Suppressor macrophage treated with lipopolysaccharide for 4 hours (primary cell): ENCODE measurements at regions not wholly inside any gene's neighbourhood (a gene's known extent, or its start where the extent isn't known, plus 50 kb on each side); places are given as distances from the start of the nearest gene placed in this dataset.
"Not testable (repeated sequence)": the region's sequence is repeated elsewhere in the genome, so short reads cannot be mapped to it uniquely, and the experiment has no call there.

Source experiments
- DNase-seq: peaks from one replicate; pipeline ENCODE4 v3.0.0-alpha.2; 2020

GRCh38 chr10:133019651-133020050 lies 68.1 kb upstream of the ADGRA1 start:
- DNase-seq: no peak

GRCh38 chr10:133019191-133019590 lies 68.5 kb upstream of the ADGRA1 start:
- DNase-seq: no peak

GRCh38 chr10:133018491-133018890 lies 69.2 kb upstream of the ADGRA1 start:
- no peak for DNase-seq

- no peak for DNase-seq
Measured at GRCh38 chr10:133017203-133017601, 70.5 kb upstream of the ADGRA1 start.

- no peak for DNase-seq
Measured at GRCh38 chr10:133016493-133017202, 71.1 kb upstream of the ADGRA1 start.

- DNase-seq: no peak
Measured at GRCh38 chr10:133015816-133016462, 71.8 kb upstream of the ADGRA1 start.

GRCh38 chr10:133015321-133015720 lies 72.4 kb upstream of the ADGRA1 start:
- no peak for DNase-seq

GRCh38 chr10:133014416-133015210 lies 72.2 kb upstream of the CFAP46 start:
- DNase-seq: no peak

GRCh38 chr10:133013463-133013862 lies 71.1 kb upstream of the CFAP46 start:
- DNase-seq: peak; percentile 75

GRCh38 chr10:133012573-133013359 lies 70.4 kb upstream of the CFAP46 start:
- DNase-seq: peak; percentile 93

GRCh38 chr10:133011882-133012281 lies 69.5 kb upstream of the CFAP46 start:
- no peak for DNase-seq

GRCh38 chr10:133011393-133011792 lies 69.0 kb upstream of the CFAP46 start:
- not testable (repeated sequence) for DNase-seq

GRCh38 chr10:133010843-133011179 lies 68.4 kb upstream of the CFAP46 start:
- DNase-seq: not testable (repeated sequence)

GRCh38 chr10:133010095-133010842 lies 67.9 kb upstream of the CFAP46 start:
- DNase-seq: peak; percentile 23

GRCh38 chr10:133009218-133009950 lies 67.0 kb upstream of the CFAP46 start:
- peak; percentile 95 for DNase-seq

- no peak for DNase-seq
Measured at GRCh38 chr10:133008736-133009135, 66.4 kb upstream of the CFAP46 start.

- DNase-seq: no peak
Measured at GRCh38 chr10:133008196-133008595, 65.8 kb upstream of the CFAP46 start.

GRCh38 chr10:133007360-133007858 lies 65.0 kb upstream of the CFAP46 start:
- no peak for DNase-seq

GRCh38 chr10:133006806-133007205 lies 64.4 kb upstream of the CFAP46 start:
- DNase-seq: no peak

GRCh38 chr10:133006202-133006601 lies 63.8 kb upstream of the CFAP46 start:
- no peak for DNase-seq

- DNase-seq: no peak
Measured at GRCh38 chr10:133004478-133004877, 62.1 kb upstream of the CFAP46 start.
